Adrenal gland (tissue), 9 donors: ENCODE measurements at regions not wholly inside any gene's neighbourhood (a gene's known extent, or its start where the extent isn't known, plus 50 kb on each side); places are given as distances from the start of the nearest gene placed in this dataset.

Experiments used
- DNase-seq, 7 donors: peaks; one replicate each; pipeline ENCODE4 v3.0.0-alpha.2; 2019 to 2020
- H3K27ac ChIP-seq, 5 donors: fragments of 200-600 bp; sonication (generic) in 4 of 5; 1 replicate in 3 of 5; 2 replicates in 2 of 5; pipeline versions ENCODE4 v1.5.1 to v1.8.0; 2016 to 2020; ENCODE audit warnings: mild to moderate bottlenecking in 1 of 5
- H3K27me3 ChIP-seq: fragments of 200-600 bp; 2 replicates; pipeline ENCODE4 v1.8.0; 2021
- H3K36me3 ChIP-seq, 2 donors: fragments of 200-600 bp; replicated peaks in 1 of 2; 1 replicate in 1 of 2; 2 replicates in 1 of 2; pipeline versions ENCODE4 v1.5.1 to v1.8.0; 2018 to 2022
- H3K4me1 ChIP-seq, 2 donors: fragments of 200-600 bp; replicated peaks in 1 of 2; 1 replicate in 1 of 2; 2 replicates in 1 of 2; pipeline versions ENCODE4 v1.5.1 to v1.8.0; 2018 to 2021
- H3K4me3 ChIP-seq, 4 donors: fragments of 200-600 bp; sonication (generic) in 3 of 4; one replicate each; pipeline ENCODE4 v1.5.1; 2016 to 2018
- H3K9me3 ChIP-seq, 3 donors: fragments of 200-600 bp; sonication (generic) in 1 of 3; replicated peaks in 1 of 3; 1 replicate in 2 of 3; 2 replicates in 1 of 3; pipeline versions ENCODE4 v1.5.1 to v1.8.0; 2016 to 2021
- POLR2A ChIP-seq, 2 donors: fragments of 450-650 bp; IDR thresholded peaks; one replicate each; pipeline ENCODE4 v1.6.1; 2017; ENCODE audit warnings: antibody characterized with exemption in 2 of 2, mild to moderate bottlenecking in 2 of 2, moderate library complexity in 1 of 2
- WGBS, 4 donors: extraction: QIAGEN DNeasy Blood & Tissue Kit in 2 of 4; methylation state at CpG; one replicate each; pipeline versions ENCODE4 v1.1.5 to v1.1.7; 2013 to 2017; 5-methylcytosine and 5-hydroxymethylcytosine counted together
- intact Hi-C, 2 donors: fragments of 100-400 bp; cut with DNase I; formaldehyde crosslinking; loops; one replicate each; pipeline versions ENCODE4 v1.14.1 to v1.15.0; 2022 to 2023
- TF ChIP-seq, protein P1 (sequence below), 6 experiments: fragments of 450-650 bp in 4 of 6; fragments of 200-600 bp in 2 of 6; sonication (generic) in 1 of 6; IDR thresholded peaks; 1 replicate in 5 of 6; 2 replicates in 1 of 6; pipeline versions ENCODE4 v1.5.1 to v1.8.0; 2016 to 2021; ENCODE audit warnings: antibody characterized with exemption in 6 of 6, mild to moderate bottlenecking in 2 of 6, moderate library complexity in 1 of 6
- donor health status: healthy with polysubstance abuse.
- donor health status: Bipolar disorder and iron deficiency.
- donor health status: DM: yes; HTN: yes; CAD: no.
- donor health status: DM: no; HTN: no; CAD: no.
- donor health status: DM: no; HTN: no; CAD: no.

DNA sequence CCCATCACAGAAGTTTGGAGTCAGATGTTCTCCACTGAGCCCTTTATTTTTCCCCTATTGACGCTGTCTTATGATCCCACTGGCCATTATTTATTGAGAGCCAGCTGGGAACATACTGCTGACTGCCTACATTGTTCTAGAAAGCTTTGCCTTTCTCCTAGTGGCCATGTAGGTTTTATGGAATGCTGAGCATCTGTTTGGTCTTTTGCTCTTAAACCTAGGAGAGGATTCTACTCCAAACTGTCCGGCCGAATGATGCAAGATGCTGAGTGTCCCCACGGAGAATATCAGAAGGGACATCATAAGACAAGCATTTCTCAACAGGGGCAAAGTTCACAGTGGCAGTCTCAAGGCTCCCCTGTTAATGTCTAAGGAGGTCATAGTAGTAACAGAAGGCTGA, 171.4 kb downstream of the ARRDC4 start:
- no peaks in the 10 kb centered on the region for H3K4me1 ChIP-seq
- H3K9me3 ChIP-seq, result no peaks in the 10 kb centered on the region
- 37 to 51% (median 41%) methylated on average over 4 of the region's 4 CpGs for WGBS, 4 donors
- TF ChIP-seq, protein P1, sequence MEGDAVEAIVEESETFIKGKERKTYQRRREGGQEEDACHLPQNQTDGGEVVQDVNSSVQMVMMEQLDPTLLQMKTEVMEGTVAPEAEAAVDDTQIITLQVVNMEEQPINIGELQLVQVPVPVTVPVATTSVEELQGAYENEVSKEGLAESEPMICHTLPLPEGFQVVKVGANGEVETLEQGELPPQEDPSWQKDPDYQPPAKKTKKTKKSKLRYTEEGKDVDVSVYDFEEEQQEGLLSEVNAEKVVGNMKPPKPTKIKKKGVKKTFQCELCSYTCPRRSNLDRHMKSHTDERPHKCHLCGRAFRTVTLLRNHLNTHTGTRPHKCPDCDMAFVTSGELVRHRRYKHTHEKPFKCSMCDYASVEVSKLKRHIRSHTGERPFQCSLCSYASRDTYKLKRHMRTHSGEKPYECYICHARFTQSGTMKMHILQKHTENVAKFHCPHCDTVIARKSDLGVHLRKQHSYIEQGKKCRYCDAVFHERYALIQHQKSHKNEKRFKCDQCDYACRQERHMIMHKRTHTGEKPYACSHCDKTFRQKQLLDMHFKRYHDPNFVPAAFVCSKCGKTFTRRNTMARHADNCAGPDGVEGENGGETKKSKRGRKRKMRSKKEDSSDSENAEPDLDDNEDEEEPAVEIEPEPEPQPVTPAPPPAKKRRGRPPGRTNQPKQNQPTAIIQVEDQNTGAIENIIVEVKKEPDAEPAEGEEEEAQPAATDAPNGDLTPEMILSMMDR (IDR thresholded peaks at IDR 0.05), result no peak
- no peaks in the 10 kb centered on the region for H3K36me3 ChIP-seq
- no peak overlapping the region for H3K27ac ChIP-seq
- no peak for DNase-seq
- peaks cover 4% of the 10 kb centered on the region for H3K27me3 ChIP-seq
- H3K4me3 ChIP-seq, result no peak overlapping the region
- intact Hi-C loops, result no loop called here

DNA sequence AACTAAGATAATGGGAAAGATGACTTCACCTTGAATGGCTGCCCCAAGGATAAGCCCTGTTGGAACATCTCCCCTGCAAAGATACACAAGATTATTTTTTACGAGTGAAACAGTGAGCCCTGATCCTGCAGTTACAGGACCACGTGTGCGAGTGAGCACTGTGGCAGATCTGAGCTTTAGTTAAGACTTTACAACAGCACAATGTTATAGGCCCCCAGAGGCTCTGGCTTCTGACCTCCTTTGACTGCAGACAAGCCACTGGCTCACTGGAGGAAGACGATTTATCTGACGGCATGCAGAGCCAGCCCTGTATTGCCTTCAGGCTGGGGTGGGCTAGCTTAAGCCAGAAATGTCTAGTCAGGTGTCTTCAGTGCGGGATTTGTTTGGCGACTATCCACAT, 174.4 kb downstream of the ARRDC4 start:
- no peaks in the 10 kb centered on the region for H3K4me1 ChIP-seq
- DNase-seq, result no peak
- no peaks in the 10 kb centered on the region for H3K27me3 ChIP-seq
- no peak for TF ChIP-seq POLR2A (IDR thresholded peaks at IDR 0.05)
- TF ChIP-seq, protein P1 (IDR thresholded peaks at IDR 0.05), result no peak
- no peaks in the 10 kb centered on the region for H3K36me3 ChIP-seq
- 68 to 85% (median 74%) methylated on average over 7 of the region's 7 CpGs for WGBS, 4 donors
- no peak overlapping the region for H3K4me3 ChIP-seq
- H3K27ac ChIP-seq, result no peak overlapping the region
- intact Hi-C loops, result no loop called here
- H3K9me3 ChIP-seq, result no peaks in the 10 kb centered on the region

DNA sequence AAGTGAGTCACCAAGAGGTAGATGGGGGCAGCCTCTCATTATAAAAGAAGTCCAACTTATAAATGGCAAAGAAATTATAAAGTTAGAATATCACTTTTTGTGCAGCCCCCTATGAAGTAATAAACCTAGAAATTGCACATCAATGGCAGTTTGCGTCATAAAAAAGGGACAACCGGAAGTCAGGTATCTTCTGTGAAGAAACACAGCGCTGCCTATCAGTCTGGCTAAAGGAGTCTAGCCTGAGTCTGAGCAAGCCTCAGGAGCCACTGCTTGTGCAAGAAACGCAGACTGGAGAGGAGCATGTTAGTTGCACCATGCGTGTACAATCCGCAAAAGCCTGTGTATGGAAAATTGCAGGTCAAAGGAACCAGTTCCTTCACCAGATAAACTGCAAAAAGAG, 178.4 kb downstream of the ARRDC4 start:
- no peak for DNase-seq
- H3K27ac ChIP-seq, result no peak overlapping the region
- no peaks in the 10 kb centered on the region for H3K36me3 ChIP-seq
- no peaks in the 10 kb centered on the region for H3K9me3 ChIP-seq
- WGBS, 4 donors, result 65 to 89% (median 74%) methylated on average over 6 of the region's 6 CpGs
- H3K4me1 ChIP-seq, result no peaks in the 10 kb centered on the region
- H3K4me3 ChIP-seq, result no peak overlapping the region
- no peaks in the 10 kb centered on the region for H3K27me3 ChIP-seq
- intact Hi-C loops, result no loop called here
- no peak for TF ChIP-seq POLR2A (IDR thresholded peaks at IDR 0.05)
- TF ChIP-seq, protein P1 (IDR thresholded peaks at IDR 0.05), result no peak

GRCh38 chr15:98139337-98139736, 178.8 kb downstream of the ARRDC4 start:
- WGBS, 4 donors, result 59 to 80% (median 73%) methylated on average over 4 of the region's 4 CpGs
- TF ChIP-seq, protein P1 (IDR thresholded peaks at IDR 0.05), result no peak
- no peak for TF ChIP-seq POLR2A (IDR thresholded peaks at IDR 0.05)
- H3K9me3 ChIP-seq, result no peaks in the 10 kb centered on the region
- no peaks in the 10 kb centered on the region for H3K36me3 ChIP-seq
- H3K4me1 ChIP-seq, result no peaks in the 10 kb centered on the region
- intact Hi-C loops, result no loop called here
- no peak overlapping the region for H3K27ac ChIP-seq
- H3K4me3 ChIP-seq, result no peak overlapping the region
- no peak for DNase-seq
- no peaks in the 10 kb centered on the region for H3K27me3 ChIP-seq
